GM18517 (cell line): ENCODE measurements at regions not wholly inside any gene's neighbourhood (a gene's known extent, or its start where the extent isn't known, plus 50 kb on each side); places are given as distances from the start of the nearest gene placed in this dataset.
"Not testable (repeated sequence)": the region's sequence is repeated elsewhere in the genome, so short reads cannot be mapped to it uniquely, and the experiment has no call there.

Experiments
- ATAC-seq: cut with Tn5 transposase; IDR thresholded peaks from one replicate; pipeline ENCODE4 v1.9.1; 2021; ENCODE audit warnings: mild to moderate bottlenecking, moderate library complexity; ENCODE audit not compliant: unreplicated experiment

GRCh38 chr10:131363416-131363815 lies 51.9 kb upstream of the TCERG1L start:
- no peak for ATAC-seq

DNA sequence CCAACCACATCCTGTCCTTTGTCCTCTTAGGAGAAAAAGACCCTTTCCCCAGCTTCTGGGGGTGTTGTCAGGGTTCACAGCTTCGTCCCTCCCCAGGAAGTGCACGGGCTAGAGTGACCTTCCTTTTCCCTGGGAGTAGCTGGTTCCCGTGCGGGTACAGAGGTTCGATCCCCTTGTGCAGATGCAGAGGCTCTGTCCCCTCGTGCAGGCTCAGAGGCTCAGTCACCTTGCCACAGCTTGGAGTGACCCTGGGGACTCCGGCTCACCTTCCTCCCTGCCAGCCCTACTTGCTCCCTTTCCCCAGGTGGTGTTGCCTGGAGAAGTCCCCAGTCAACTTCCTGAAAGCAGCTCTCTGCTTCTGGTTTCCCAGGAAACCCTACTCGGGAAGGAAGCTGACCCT lies 60.0 kb upstream of the TCERG1L start:
- no peak for ATAC-seq

- ATAC-seq, result no peak
Observed at GRCh38 chr10:131381576-131381975, 70.1 kb upstream of the TCERG1L start.

DNA sequence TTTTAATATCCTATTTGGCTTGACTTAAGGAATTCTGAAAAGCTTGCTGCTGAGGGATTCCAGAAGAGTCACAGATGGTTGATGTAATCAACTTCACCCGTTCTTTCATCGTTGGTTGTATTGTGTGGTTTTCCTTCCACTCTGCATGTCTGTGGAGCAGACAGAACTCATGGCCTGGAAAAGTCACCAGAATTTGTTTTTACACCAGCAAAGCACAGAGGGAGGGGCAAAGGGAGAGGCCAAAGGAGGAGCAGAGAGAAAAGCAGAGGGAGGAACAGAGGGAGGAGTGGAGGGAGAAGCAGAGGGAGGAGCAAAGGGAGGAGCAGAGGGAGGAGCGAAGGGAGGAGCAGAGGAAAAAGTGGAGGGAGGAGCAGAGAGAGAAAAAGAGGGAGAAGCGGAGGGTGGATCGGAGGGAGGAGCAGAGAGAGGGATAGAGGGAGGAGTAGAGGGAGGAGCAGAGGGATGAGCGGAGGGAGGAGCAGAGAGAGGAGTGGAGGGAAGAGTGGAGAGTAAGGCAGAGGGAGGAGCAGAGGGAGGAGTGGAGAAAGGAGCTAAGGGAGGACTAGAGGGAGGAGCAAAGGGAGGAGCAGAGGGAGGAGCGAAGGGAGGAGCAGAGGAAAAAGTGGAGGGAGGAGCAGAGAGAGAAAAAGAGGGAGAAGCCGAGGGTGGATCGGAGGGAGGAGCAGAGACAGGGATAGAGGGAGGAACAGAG lies 73.8 kb upstream of the TCERG1L start:
- ATAC-seq, result not testable (repeated sequence)

- ATAC-seq, result no peak
Observed at GRCh38 chr10:131387018-131387529, 75.6 kb upstream of the TCERG1L start.

GRCh38 chr10:131391936-131392335 lies 80.4 kb upstream of the TCERG1L start:
- ATAC-seq, result no peak

DNA sequence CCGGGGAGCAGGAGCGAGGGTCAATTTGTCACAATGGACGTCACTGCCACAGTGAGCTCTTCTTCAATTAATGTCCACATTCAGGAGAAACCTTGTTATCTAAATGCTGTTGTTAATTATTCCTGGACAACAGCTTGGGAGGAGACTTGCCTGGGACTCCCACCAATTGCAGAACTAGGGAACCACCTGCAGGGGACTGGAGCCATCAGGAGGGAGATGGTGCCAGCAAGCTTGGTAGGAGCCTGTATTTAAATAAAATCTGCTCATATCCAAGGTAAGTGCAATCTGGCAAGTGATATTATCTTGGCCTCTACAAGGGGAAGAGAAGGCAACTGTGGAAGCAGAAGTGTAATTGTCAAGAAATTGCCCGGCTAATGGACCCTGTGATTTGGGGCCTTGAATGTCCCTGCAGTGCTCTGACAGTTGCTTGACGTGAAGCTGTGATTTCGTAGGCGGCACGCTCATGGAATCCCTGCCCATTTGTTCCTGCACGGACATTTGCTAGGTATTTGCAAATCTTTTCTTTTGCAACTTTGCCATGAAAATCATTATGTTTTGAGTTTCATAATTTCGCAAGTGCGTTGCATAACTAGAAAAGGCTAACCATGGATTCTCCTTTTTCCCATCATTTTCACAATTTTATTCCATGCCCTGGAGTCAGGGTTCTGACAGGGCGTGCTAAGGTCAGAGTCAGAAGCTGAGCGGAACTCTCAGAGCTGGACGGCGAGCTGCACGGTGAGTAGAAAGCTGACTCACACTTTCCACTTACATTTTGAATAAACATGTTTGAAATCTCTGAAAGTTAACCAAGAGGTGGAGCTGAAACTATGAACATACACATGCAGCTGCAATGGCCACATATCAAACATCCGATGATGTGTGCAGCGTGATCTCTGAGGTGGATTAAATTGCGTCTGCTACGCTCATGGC lies 84.9 kb upstream of the TCERG1L start:
- no peak for ATAC-seq

GRCh38 chr10:131398166-131398565 lies 86.6 kb upstream of the TCERG1L start:
- ATAC-seq, result no peak

DNA sequence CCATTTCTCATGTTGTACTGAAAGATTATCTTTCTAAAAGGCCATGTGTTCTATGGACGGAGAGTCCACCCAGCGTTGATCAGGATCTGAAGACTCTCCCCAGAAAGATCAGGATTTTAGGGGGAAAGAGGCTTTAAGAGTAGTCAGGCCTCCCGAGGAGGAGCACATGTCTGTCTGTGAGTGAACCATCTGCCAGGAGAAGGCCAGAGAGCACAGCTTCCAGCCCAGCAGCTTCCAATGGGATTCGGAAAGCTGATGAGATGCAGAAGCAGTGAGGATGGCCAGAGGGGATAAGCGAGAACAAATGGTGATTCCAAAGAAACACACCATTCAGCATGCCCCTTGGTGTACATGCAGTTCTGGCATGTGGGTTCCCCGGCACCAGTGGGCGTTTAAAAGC lies 88.5 kb upstream of the TCERG1L start:
- ATAC-seq, result no peak

GRCh38 chr10:131400513-131400912 lies 89.0 kb upstream of the TCERG1L start:
- ATAC-seq, result no peak

- no peak for ATAC-seq
Observed at GRCh38 chr10:131402771-131403650, 91.5 kb upstream of the TCERG1L start.

GRCh38 chr10:131403936-131404335 lies 92.4 kb upstream of the TCERG1L start:
- ATAC-seq, result no peak

GRCh38 chr10:131404886-131405285 lies 93.4 kb upstream of the TCERG1L start:
- ATAC-seq, result no peak

GRCh38 chr10:131406676-131407392 lies 95.3 kb upstream of the TCERG1L start:
- no peak for ATAC-seq

GRCh38 chr10:131418681-131419080 lies 107.2 kb upstream of the TCERG1L start:
- no peak for ATAC-seq

DNA sequence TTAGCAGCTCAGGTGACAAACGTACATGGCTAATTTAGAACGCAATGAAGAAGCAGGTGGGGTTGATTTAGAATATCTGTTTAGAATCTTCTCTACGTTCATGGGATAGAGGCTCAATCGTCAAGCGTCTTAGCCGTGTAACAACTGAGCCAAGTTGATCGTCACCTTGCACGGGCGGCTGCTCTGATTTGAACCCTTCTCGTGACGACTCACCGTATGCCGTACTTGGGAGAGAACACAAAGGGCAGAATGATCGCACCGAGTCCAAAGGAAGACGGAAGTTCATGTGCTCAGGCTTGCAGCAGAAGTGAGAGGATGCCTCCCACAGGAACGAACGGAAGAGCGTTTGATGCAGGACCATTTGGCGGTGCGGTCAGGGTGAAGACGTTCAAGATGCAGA lies 108.3 kb upstream of the TCERG1L start:
- ATAC-seq, result no peak

- ATAC-seq, result no peak
Observed at GRCh38 chr10:131420867-131421266, 109.3 kb upstream of the TCERG1L start.

- no peak for ATAC-seq
Observed at GRCh38 chr10:131421381-131421780, 109.9 kb upstream of the TCERG1L start.

- no peak for ATAC-seq
Observed at GRCh38 chr10:131422731-131423130, 111.2 kb upstream of the TCERG1L start.

GRCh38 chr10:131424053-131424452 lies 112.5 kb upstream of the TCERG1L start:
- no peak for ATAC-seq
